ENCODE measurements at regions not wholly inside any gene's neighbourhood (a gene's known extent, or its start where the extent isn't known, plus 50 kb on each side); places are given as distances from the start of the nearest gene placed in this dataset.
"Not testable (repeated sequence)": the region's sequence is repeated elsewhere in the genome, so short reads cannot be mapped to it uniquely, and the experiment has no call there.

- no peak for DNase-seq (ENCODE audit: low spot score)
Observed at GRCh38 chr1:70672442-70672888, 261.4 kb downstream of the CTH start.

GRCh38 chr1:70674941-70675685 lies 264.0 kb downstream of the CTH start:
- DNase-seq (ENCODE audit: low spot score) = no peak

- no peak for DNase-seq (ENCODE audit: low spot score)
Observed at GRCh38 chr1:70675737-70676156, 264.7 kb downstream of the CTH start.

GRCh38 chr1:70685300-70686286 lies 274.5 kb downstream of the CTH start:
- DNase-seq (ENCODE audit: low spot score) = peak; percentile 66

- DNase-seq (ENCODE audit: low spot score) = no peak
Observed at GRCh38 chr1:70688580-70688979, 277.5 kb downstream of the CTH start.

GRCh38 chr1:70706381-70707037 lies 295.4 kb downstream of the CTH start:
- DNase-seq (ENCODE audit: low spot score) = no peak

GRCh38 chr1:70707214-70707613 lies 296.1 kb downstream of the CTH start:
- no peak for DNase-seq (ENCODE audit: low spot score)

- DNase-seq (ENCODE audit: low spot score) = no peak
Observed at GRCh38 chr1:70714149-70714548, 303.1 kb downstream of the CTH start.

- no peak for DNase-seq (ENCODE audit: low spot score)
Observed at GRCh38 chr1:70717211-70717610, 306.1 kb downstream of the CTH start.

- no peak for DNase-seq (ENCODE audit: low spot score)
Observed at GRCh38 chr1:70717656-70718055, 306.6 kb downstream of the CTH start.

- DNase-seq (ENCODE audit: low spot score) = no peak
Observed at GRCh38 chr1:70718086-70718630, 307.1 kb downstream of the CTH start.

GRCh38 chr1:70719154-70719553 lies 308.1 kb downstream of the CTH start:
- no peak for DNase-seq (ENCODE audit: low spot score)

GRCh38 chr1:70720109-70720508 lies 309.0 kb downstream of the CTH start:
- DNase-seq (ENCODE audit: low spot score) = no peak

- DNase-seq (ENCODE audit: low spot score) = no peak
Observed at GRCh38 chr1:70720521-70720920, 309.5 kb downstream of the CTH start.

GRCh38 chr1:70727886-70728489 lies 316.9 kb downstream of the CTH start:
- no peak for DNase-seq (ENCODE audit: low spot score)

- DNase-seq (ENCODE audit: low spot score) = not testable (repeated sequence)
Observed at GRCh38 chr1:70736518-70736917, 311.1 kb downstream of the PTGER3 start.

- no peak for DNase-seq (ENCODE audit: low spot score)
Observed at GRCh38 chr1:70737125-70737524, 310.5 kb downstream of the PTGER3 start.

- DNase-seq (ENCODE audit: low spot score) = no peak
Observed at GRCh38 chr1:70738624-70739023, 309.0 kb downstream of the PTGER3 start.

- DNase-seq (ENCODE audit: low spot score) = peak; percentile 11
Observed at GRCh38 chr1:70745199-70745598, 302.4 kb downstream of the PTGER3 start.

- DNase-seq (ENCODE audit: low spot score) = not testable (repeated sequence)
Observed at GRCh38 chr1:70746062-70746461, 301.6 kb downstream of the PTGER3 start.

- DNase-seq (ENCODE audit: low spot score) = not testable (repeated sequence)
Observed at GRCh38 chr1:70747123-70747522, 300.5 kb downstream of the PTGER3 start.
